HG03066 (cell line): ENCODE measurements at regions not wholly inside any gene's neighbourhood (a gene's known extent, or its start where the extent isn't known, plus 50 kb on each side); places are given as distances from the start of the nearest gene placed in this dataset.
A peak's percentile ranks its signal among the peaks of the same experiment; 100 is the strongest.
"Not testable (repeated sequence)": the region's sequence is repeated elsewhere in the genome, so short reads cannot be mapped to it uniquely, and the experiment has no call there.

Experiments
- ATAC-seq: cut with Tn5 transposase; IDR thresholded peaks from one replicate; pipeline ENCODE4 v1.9.1; 2021; ENCODE audit warnings: low read depth; ENCODE audit not compliant: unreplicated experiment

GRCh38 chr5:50898966-50899365 is 232.5 kb downstream of the PARP8 start:
- no peak for ATAC-seq

GRCh38 chr5:50900952-50901510 is 234.6 kb downstream of the PARP8 start:
- no peak for ATAC-seq

GRCh38 chr5:50903651-50904050 is 237.2 kb downstream of the PARP8 start:
- no peak for ATAC-seq

DNA sequence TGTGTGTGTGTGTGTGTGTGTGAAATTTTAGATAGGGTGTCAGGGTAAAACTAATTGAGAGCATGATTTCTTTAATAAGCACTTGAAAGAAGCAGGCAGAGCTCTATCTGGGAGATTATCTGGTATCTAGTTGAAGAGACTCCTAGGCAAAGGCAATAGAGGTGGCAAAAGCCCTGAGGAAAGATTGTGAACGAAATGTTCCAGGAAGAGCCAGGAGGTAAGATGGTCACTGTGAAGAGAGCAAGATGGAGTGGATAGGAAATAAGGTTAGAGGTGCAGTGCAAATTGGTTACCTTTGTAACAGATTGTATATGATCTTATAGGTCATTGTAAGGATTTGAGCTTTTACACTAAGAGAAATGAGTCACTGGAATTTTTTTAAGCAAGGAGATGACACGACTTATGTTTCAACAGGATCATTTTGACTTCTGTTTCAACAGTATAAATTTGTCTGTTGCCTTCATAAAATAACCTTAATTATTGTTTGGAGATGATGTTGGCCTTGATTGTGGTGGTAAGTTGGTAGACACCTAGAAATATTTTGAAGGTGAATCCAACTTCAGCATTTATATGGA is 239.6 kb downstream of the PARP8 start:
- no peak for ATAC-seq

DNA sequence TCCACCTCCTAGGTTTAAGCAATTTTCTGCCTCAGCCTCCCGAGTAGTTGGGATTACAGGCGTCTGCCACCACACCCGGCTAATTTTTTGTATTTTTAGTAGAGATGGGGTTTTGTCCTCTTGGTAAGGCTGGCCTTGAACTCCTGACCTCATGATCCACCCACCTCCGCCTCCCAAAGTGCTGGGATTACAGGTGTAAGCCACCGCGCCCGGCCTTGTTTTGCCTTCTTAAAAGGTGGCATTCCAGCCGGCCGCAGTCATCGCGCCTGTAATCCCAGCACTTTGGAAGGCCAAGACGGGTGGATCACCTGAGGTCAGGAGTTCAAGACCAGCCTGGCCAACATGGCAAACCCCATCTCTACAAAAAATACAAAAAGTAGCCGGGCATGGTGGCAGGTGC is 253.7 kb downstream of the PARP8 start:
- not testable (repeated sequence) for ATAC-seq

DNA sequence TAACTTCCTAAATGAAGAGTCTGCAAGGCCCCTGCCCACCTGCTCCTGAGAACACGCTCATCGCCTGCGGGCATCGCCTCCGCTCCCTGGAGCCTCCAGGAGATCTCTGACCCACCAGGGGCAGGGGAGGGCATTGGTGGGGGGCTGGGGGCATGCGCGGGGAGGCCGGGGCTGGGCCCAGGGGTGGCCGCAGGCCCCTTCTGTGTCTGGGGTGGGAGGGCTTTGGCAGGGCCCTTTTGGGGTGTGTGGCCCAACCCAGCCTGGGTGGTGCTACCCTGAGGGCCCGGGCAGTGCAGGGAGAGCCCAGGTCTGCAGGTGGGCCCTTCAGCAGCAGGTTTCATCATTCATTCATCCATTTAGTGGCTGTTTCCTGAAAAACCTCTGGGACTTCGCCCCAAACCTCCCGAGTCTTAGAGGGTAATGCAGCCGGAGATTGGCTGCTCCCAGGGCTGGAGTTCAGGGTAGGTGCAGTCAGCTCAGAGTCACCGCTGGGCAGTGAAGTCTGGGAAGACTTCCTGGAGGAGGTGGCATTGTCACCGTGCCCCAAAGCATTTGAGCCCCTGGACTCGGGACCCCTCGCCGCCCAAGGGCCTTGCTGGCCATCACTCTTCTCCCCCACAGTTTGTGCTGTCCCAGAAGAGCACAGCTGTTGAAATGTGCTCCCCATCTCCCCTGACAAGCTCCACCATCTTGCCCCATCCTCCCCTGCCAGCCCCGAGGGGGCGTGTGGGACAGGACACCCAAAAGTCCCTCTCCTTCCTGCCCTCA is 255.1 kb downstream of the PARP8 start:
- ATAC-seq = no peak

- peak; percentile 76 for ATAC-seq
These were observed 255.9 kb downstream of the PARP8 start for GRCh38 chr5:50922134-50922941.

DNA sequence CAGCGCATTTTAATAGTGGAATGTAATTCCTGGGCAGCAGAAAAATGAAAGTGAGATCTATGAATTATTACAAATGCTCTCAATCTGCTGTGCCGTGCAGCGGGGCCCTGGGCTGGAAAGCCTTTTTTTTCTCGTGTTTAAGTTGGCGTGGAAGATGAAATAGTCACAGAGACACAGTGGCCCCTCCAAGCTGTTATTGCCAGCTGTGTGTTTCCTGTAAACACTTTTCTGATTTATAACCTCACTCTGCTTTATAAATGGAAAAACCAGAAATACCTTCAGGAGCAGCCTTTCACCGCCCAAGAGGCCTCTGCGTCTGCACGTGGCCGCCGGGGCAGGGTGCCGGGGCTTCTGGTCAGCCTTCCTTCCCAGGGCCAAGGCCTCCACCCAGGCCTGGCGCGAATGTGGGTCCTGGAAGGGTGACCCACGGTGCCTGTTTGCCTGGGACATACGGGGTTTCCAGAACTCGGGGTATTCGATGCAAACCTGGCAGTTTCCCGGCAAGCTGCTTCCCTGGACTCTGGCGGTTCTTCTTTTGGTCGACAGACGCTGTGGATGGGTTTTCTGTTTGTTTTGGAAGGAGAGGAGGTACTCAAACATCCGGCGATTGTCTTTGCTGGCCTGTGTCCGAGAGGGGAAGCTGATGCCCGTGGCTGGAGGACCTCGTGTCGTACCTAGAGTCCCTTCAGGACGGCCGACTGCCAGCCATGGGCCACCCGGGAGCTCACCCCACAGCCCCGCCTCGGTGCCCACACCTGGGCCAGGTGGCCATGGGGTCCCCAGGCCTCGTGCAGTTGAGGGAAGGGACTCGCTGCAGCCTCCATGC is 256.7 kb downstream of the PARP8 start:
- ATAC-seq = no peak

- no peak for ATAC-seq
These were observed 257.5 kb downstream of the PARP8 start for GRCh38 chr5:50923768-50924494.

GRCh38 chr5:50927953-50928352 is 261.5 kb downstream of the PARP8 start:
- no peak for ATAC-seq

- no peak for ATAC-seq
These were observed 262.7 kb downstream of the PARP8 start for GRCh38 chr5:50929174-50929573.

DNA sequence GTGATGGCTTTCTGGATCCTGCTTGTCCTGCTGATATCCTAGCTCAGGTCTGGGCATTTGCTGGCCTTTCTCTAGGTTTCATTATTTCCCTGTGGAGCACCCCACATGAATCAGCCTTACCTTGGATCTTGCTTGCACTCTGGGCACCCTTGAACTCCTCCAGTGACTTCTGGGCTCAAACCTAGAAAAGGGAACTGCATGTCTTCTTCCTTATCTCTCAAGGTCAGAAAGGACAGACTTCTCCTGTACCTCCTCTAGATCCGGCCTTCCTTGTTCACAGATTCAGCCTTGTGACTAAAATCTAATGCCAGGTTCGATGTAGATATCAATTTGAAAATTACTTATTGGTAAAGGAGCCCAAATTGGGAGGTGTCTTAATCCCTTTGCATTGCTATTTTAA is 267.9 kb downstream of the PARP8 start:
- ATAC-seq = no peak

GRCh38 chr5:50945139-50945538 is 278.7 kb downstream of the PARP8 start:
- ATAC-seq = no peak

GRCh38 chr5:50947906-50948683 is 281.7 kb downstream of the PARP8 start:
- ATAC-seq = no peak

- ATAC-seq = no peak
These were observed 286.9 kb downstream of the PARP8 start for GRCh38 chr5:50953290-50953689.

DNA sequence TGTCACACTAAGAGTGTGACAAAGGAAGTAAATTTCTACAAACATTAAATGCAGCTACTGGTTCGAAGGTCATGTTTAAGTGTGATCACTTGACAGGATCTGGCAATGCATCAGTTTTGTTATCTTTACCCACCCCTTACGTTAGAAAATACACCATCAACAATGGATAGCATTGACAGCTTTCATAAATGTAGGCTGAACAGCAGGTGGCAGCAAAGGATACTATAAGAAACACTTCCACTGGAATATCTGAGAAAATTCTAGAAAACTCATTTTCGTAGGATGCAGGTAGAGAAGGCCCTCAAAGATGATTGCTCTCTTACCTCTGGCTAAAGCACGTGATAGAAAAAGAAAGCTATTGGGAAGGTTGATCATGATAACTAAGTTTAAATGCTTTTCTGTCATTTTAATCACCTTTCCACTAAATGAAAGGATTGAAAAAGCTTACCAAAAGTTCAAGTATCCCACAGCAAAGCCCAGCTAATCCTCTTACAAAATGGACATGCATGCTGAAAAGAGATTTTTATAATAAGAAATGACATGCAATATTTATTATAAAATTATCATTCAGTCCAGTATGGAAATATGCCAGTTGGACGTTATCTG is 292.5 kb downstream of the PARP8 start:
- no peak for ATAC-seq

GRCh38 chr5:50962934-50963872 is 296.8 kb downstream of the PARP8 start:
- peak; percentile 93 for ATAC-seq
